Astrocyte (in vitro differentiated cells and primary cell): ENCODE measurements at regions not wholly inside any gene's neighbourhood (a gene's known extent, or its start where the extent isn't known, plus 50 kb on each side); places are given as distances from the start of the nearest gene placed in this dataset.

Experiments
- DNase-seq: peaks from one replicate; pipeline ENCODE4 v3.0.0-alpha.2; 2010; ENCODE audit warnings: low read depth
- FAIRE-seq: peaks from 2 replicates; lab custom pipeline; 2011; peaks lifted over from hg19 to GRCh38; lab: Jason Lieb, UNC
- H2AFZ ChIP-seq: 2 replicates; pipeline ENCODE4 v1.6.0; 2012; ENCODE audit warnings: low read depth, low read length, inconsistent platforms
- H3K27ac ChIP-seq: 2 replicates; pipeline ENCODE4 v1.5.1; 2011; ENCODE audit warnings: low read depth, low read length, inconsistent platforms
- H3K27me3 ChIP-seq: 2 replicates; pipeline ENCODE4 v1.6.0; 2011; ENCODE audit warnings: low read length, inconsistent platforms; ENCODE audit not compliant: insufficient read depth
- H3K36me3 ChIP-seq: 2 replicates; pipeline ENCODE4 v1.5.1; 2011; ENCODE audit warnings: low read length, inconsistent platforms; ENCODE audit not compliant: insufficient read depth
- H3K4me1 ChIP-seq: 2 replicates; pipeline ENCODE4 v1.5.1; 2011; ENCODE audit warnings: low read length, inconsistent platforms; ENCODE audit not compliant: insufficient read depth
- H3K4me2 ChIP-seq: 2 replicates; pipeline ENCODE4 v1.6.0; 2012; ENCODE audit warnings: low read length, inconsistent platforms
- H3K4me3 ChIP-seq: 2 replicates; pipeline ENCODE4 v1.5.1; 2011; ENCODE audit warnings: low read depth, mild to moderate bottlenecking, low read length, inconsistent platforms; ENCODE audit not compliant: insufficient read depth
- H3K79me2 ChIP-seq: 2 replicates; pipeline ENCODE4 v1.6.0; 2012; ENCODE audit warnings: mild to moderate bottlenecking, low read length, inconsistent platforms; ENCODE audit not compliant: insufficient read depth
- H3K9ac ChIP-seq: 2 replicates; pipeline ENCODE4 v1.6.0; 2012; ENCODE audit warnings: mild to moderate bottlenecking, low read length, inconsistent platforms
- H3K9me3 ChIP-seq: 2 replicates; pipeline ENCODE4 v1.5.1; 2012; ENCODE audit warnings: low read depth, mild to moderate bottlenecking, low read length, inconsistent platforms; ENCODE audit not compliant: insufficient read depth
- H4K20me1 ChIP-seq: 2 replicates; pipeline ENCODE4 v1.6.0; 2012; ENCODE audit warnings: low read length, inconsistent platforms; ENCODE audit not compliant: insufficient read depth
- H3K27ac Mint-ChIP-seq: one replicate; pipeline ENCODE4 v1.8.0; 2021; ENCODE audit warnings: mild to moderate bottlenecking, mixed read lengths; ENCODE audit not compliant: unreplicated experiment
- H3K27me3 Mint-ChIP-seq: one replicate; pipeline ENCODE4 v1.8.0; 2021; ENCODE audit warnings: low read depth, mixed read lengths; ENCODE audit not compliant: unreplicated experiment
- H3K36me3 Mint-ChIP-seq: one replicate; pipeline ENCODE4 v1.8.0; 2021; ENCODE audit warnings: low read depth, mixed read lengths; ENCODE audit not compliant: unreplicated experiment
- H3K4me1 Mint-ChIP-seq: one replicate; pipeline ENCODE4 v1.8.0; 2021; ENCODE audit warnings: low read depth, mixed read lengths; ENCODE audit not compliant: unreplicated experiment
- H3K4me3 Mint-ChIP-seq: one replicate; pipeline ENCODE4 v1.8.0; 2021; ENCODE audit warnings: mild to moderate bottlenecking, moderate library complexity, mixed read lengths; ENCODE audit not compliant: unreplicated experiment
- H3K9me3 Mint-ChIP-seq: one replicate; pipeline ENCODE4 v1.8.0; 2021; ENCODE audit warnings: mild to moderate bottlenecking, mixed read lengths; ENCODE audit not compliant: unreplicated experiment
- EZH2 ChIP-seq: IDR thresholded peaks from 2 replicates; pipeline ENCODE4 v1.6.1; 2012; ENCODE audit warnings: mild to moderate bottlenecking, low read length, inconsistent platforms; ENCODE audit not compliant: insufficient read depth
- TF ChIP-seq, protein P1 (sequence below): IDR thresholded peaks from 2 replicates; pipeline ENCODE4 v1.5.1; 2011; ENCODE audit warnings: low read depth, mild to moderate bottlenecking, inconsistent platforms, low read length, moderate library complexity; ENCODE audit not compliant: insufficient read depth

DNA sequence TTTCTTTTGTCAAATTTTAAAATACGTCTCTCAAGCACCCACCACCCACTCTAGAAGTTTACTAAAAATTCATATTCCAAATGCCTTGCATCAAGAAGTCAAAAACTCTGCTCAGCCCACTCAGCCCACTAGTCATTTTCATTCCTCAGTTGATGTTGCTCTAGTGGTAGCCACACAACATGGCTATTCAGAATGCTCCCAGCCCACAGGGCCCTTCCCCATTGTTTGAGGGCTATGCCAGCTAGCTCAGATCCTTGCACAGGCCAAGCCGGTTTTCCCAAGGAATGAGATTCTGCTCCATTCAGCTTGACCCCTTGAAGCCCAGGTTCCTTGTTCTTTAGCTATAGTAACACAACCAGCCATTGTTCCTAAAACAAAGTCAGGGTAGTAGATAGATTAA is 297.5 kb upstream of the RASGEF1B start:
- Histone ChIP-seq H3K79me2 (no peaks in the 10 kb centered on the region), H3K4me1 (no peaks in the 10 kb centered on the region), H3K4me3 (no peak overlapping the region), H3K9ac (no peak overlapping the region), H4K20me1 (no peaks in the 10 kb centered on the region), H3K27ac (no peak overlapping the region), H3K9me3 (no peaks in the 10 kb centered on the region), H3K36me3 (no peaks in the 10 kb centered on the region), H3K4me2 (no peak overlapping the region), H3K27me3 (no peaks in the 10 kb centered on the region), H2AFZ (no peak overlapping the region)
- no peaks in the 10 kb centered on the region for H3K36me3 Mint-ChIP-seq
- H3K4me1 Mint-ChIP-seq: no peaks in the 10 kb centered on the region
- no peaks in the 10 kb centered on the region for H3K9me3 Mint-ChIP-seq
- FAIRE-seq (no peak), DNase-seq (no peak)
- H3K27me3 Mint-ChIP-seq: no peaks in the 10 kb centered on the region
- no peak overlapping the region for H3K4me3 Mint-ChIP-seq
- no peak overlapping the region for H3K27ac Mint-ChIP-seq
- TF ChIP-seq, protein P1, sequence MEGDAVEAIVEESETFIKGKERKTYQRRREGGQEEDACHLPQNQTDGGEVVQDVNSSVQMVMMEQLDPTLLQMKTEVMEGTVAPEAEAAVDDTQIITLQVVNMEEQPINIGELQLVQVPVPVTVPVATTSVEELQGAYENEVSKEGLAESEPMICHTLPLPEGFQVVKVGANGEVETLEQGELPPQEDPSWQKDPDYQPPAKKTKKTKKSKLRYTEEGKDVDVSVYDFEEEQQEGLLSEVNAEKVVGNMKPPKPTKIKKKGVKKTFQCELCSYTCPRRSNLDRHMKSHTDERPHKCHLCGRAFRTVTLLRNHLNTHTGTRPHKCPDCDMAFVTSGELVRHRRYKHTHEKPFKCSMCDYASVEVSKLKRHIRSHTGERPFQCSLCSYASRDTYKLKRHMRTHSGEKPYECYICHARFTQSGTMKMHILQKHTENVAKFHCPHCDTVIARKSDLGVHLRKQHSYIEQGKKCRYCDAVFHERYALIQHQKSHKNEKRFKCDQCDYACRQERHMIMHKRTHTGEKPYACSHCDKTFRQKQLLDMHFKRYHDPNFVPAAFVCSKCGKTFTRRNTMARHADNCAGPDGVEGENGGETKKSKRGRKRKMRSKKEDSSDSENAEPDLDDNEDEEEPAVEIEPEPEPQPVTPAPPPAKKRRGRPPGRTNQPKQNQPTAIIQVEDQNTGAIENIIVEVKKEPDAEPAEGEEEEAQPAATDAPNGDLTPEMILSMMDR: no peak
- no peak for TF ChIP-seq EZH2

DNA sequence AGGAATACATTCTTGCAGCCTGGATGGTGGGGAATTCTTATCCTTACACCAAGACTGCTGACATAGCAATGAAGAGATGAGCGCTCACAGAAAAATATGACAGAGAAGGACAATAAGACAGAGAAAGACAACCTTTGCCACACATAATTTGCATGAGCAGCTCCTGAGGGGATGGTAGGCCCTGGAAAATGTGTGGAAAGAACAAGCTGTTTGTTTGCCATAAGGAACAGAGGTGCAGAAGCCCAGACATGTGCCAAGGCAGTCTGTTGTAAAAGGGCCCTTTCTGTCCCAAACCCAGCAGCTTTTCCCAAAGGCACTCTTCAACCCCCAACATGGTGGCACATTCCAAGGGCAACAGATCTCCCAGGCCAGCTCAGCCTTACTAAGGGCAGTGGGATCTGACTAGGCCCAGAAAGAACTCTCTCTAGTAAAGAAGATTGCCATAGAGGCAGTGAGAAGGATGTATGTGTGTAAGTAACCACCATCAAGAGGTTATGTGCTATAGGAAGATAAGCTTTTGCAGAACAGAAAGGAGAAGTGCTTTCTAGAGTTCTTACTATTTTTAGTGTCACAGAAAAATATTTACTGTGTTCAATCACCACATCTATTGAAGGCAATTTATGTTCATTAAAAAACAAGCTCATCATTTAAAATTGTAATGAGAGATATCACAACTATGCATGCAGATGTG is 287.0 kb upstream of the RASGEF1B start:
- no peak for FAIRE-seq
- TF ChIP-seq, protein P1: no peak
- no peak for TF ChIP-seq EZH2
- no peaks in the 10 kb centered on the region for H3K27me3 ChIP-seq

DNA sequence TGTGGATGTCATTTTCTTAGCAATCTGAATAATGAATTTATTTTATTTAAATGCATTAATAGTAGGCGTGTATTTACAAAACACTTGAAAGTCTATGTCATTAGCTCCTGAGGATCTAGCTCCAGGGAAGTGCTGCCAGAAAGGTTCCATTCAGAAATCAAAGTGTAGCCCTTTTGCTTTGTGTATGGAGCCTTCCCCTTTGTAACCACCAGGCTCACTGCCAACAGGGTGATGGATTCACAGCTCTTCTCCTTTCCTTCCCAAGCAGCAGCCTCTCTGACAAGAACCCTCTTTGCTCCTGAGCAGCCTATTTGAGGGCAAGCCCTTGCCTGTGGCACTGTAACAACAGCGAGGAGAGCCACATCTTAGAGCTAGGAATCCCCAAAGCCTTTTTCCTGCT is 286.0 kb upstream of the RASGEF1B start:
- Mint-ChIP-seq H3K27ac (no peak overlapping the region), H3K9me3 (peaks cover 2% of the 10 kb centered on the region), H3K36me3 (peaks cover 2% of the 10 kb centered on the region), H3K27me3 (no peaks in the 10 kb centered on the region), H3K4me1 (peaks cover 3% of the 10 kb centered on the region), H3K4me3 (no peak overlapping the region)
- H3K27me3 ChIP-seq: no peaks in the 10 kb centered on the region
- no peak overlapping the region for H3K4me3 ChIP-seq
- no peak overlapping the region for H3K4me2 ChIP-seq
- no peak overlapping the region for H3K9ac ChIP-seq
- DNase-seq (no peak), FAIRE-seq (no peak)
- H3K4me1 ChIP-seq: no peaks in the 10 kb centered on the region
- no peaks in the 10 kb centered on the region for H3K9me3 ChIP-seq
- TF ChIP-seq, protein P1: no peak
- no peak for TF ChIP-seq EZH2
- H4K20me1 ChIP-seq: no peaks in the 10 kb centered on the region
- H2AFZ ChIP-seq: no peak overlapping the region
- no peaks in the 10 kb centered on the region for H3K36me3 ChIP-seq
- no peaks in the 10 kb centered on the region for H3K79me2 ChIP-seq
- H3K27ac ChIP-seq: no peak overlapping the region

More for the DNA sequence above, 287.0 kb upstream of the RASGEF1B start:
- no peak overlapping the region for H3K4me2 ChIP-seq
- H3K9me3 Mint-ChIP-seq: peaks cover 2% of the 10 kb centered on the region
- H3K27ac Mint-ChIP-seq: no peak overlapping the region
- no peaks in the 10 kb centered on the region for H4K20me1 ChIP-seq
- no peak overlapping the region for H3K4me3 Mint-ChIP-seq
- H3K36me3 Mint-ChIP-seq: peaks cover 2% of the 10 kb centered on the region
- DNase-seq: no peak
- H2AFZ ChIP-seq: no peak overlapping the region
- peaks cover 3% of the 10 kb centered on the region for H3K4me1 Mint-ChIP-seq
- H3K27ac ChIP-seq: no peak overlapping the region
- H3K9me3 ChIP-seq: no peaks in the 10 kb centered on the region
- no peaks in the 10 kb centered on the region for H3K27me3 Mint-ChIP-seq
- no peaks in the 10 kb centered on the region for H3K4me1 ChIP-seq
- H3K9ac ChIP-seq: no peak overlapping the region
- H3K4me3 ChIP-seq: no peak overlapping the region
- H3K36me3 ChIP-seq: no peaks in the 10 kb centered on the region
- H3K79me2 ChIP-seq: no peaks in the 10 kb centered on the region
